Bone marrow (tissue), 2 donors: ENCODE measurements at regions not wholly inside any gene's neighbourhood (a gene's known extent, or its start where the extent isn't known, plus 50 kb on each side); places are given as distances from the start of the nearest gene placed in this dataset.

Source experiments
- DNase-seq, 2 donors: peaks; one replicate each; lab custom pipeline; 2025; lab: John Stamatoyannopoulos, UW

GRCh38 chr16:86196687-86197391, 297.9 kb downstream of the IRF8 start:
- no peak for DNase-seq

GRCh38 chr16:86198206-86199118, 299.5 kb downstream of the IRF8 start:
- no peak for DNase-seq

GRCh38 chr16:86199182-86199581, 300.2 kb downstream of the IRF8 start:
- no peak for DNase-seq

DNA sequence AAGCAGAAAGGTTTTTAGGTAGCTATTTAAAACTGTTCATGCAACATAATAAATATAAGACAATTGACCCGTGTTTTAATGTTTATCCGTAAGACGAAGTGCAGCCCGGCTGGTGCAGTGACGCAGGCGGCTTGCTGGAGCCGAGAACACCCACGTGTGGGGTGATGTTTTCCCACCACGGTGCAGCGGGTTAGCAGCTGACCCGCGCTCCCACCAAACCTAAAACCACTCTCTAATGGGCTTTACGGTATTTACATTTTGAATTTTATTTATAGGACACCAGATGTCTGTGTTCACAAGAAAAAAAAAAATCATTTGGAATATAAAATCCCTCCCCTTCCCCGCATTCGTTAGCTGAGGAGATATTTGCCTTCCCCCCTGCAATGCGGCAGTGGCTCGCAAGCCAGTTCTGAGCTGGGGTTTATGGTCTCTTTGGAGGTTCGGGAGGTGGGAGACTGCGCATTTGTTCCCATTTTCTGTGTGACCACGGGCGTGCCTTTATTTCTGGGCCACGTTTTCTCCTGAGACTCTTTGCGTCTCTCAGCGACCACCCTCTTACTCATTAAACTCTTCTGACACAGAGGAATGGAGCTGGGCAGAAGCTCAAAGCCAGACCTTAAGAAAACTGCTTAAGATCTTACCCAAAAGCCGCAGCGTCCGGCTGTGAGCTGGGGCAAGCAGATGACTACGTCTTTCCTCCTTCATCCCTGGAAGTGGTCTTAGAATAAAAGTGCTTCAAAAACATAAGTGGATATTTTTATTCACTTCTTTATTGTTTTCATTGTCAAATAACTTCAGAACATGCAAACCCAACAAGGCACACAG, 301.1 kb downstream of the IRF8 start:
- DNase-seq, result no peak

GRCh38 chr16:86200722-86201121, 301.8 kb downstream of the IRF8 start:
- no peak for DNase-seq

- DNase-seq, result no peak
Measured at GRCh38 chr16:86201746-86202145, 302.8 kb downstream of the IRF8 start.

GRCh38 chr16:86202267-86202666, 303.3 kb downstream of the IRF8 start:
- no peak for DNase-seq

DNA sequence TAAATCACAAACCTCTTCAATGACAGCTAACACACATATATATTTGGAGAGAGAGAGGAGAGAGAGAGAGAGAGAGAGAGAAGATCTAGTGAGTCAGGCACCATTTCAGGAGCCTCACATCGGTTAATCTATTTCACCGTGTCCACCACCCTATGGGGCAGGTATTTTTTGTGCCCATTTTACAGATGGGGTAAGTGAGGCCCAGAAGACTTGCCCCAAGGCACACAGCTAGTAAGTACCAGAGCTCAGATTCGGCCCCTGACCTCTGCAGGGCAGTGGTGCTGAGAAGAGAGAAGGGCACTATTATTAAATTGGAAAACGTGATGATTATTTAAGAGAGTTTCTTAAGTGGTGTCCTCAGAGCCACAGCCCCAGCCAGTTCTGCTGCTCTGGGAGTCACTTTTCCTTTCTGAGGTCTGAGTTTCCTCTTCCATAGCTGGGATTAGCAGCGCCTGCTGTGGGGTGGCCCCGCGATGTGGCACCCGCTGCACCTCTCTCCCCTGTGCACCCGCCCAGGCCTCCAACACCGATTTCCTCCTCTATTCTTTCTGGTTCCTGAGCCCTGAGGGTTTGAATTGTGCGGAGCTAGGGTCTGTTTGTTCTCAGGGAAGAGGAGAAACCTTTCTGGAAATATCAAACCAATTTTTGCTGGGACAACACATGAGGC, 303.9 kb downstream of the IRF8 start:
- no peak for DNase-seq

DNA sequence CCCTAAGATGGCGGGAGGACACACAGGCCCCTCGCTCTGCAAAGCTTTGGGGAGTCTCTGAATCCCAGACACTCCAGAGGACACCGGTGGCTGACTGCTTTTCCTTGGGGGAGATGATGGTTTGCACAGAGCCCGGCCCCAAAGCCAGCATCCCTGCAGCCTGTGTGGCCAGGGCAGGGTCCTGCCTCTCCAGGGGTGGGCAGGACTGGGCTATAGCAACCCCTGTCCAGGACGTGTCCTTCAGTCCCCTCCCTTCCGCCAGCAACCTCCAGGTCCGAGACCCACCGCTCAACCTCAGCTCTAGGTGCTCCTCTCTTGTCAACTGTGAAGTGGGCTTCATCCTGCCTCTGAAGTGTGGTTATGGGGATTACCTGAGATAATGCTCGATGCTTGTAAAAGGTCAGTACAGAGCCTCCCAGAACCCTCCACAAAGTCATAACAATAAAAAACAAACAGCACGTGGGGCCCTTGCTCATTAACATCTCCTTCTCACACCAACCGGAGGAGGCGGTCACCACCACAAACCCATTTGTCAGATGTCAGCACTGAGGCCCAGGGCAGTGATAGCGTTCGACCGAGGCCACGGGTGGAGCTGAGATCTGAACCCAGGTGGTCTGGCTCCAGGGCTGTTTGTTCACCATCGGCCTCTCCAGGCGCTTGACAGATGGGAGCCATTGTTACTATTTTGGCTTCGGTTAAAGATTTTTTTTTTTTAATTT, 304.8 kb downstream of the IRF8 start:
- DNase-seq, result no peak

GRCh38 chr16:86205521-86206245, 304.6 kb upstream of the FOXF1 start:
- no peak for DNase-seq

- no peak for DNase-seq
Measured at GRCh38 chr16:86207350-86207749, 303.0 kb upstream of the FOXF1 start.

GRCh38 chr16:86209202-86209601, 301.1 kb upstream of the FOXF1 start:
- no peak for DNase-seq

DNA sequence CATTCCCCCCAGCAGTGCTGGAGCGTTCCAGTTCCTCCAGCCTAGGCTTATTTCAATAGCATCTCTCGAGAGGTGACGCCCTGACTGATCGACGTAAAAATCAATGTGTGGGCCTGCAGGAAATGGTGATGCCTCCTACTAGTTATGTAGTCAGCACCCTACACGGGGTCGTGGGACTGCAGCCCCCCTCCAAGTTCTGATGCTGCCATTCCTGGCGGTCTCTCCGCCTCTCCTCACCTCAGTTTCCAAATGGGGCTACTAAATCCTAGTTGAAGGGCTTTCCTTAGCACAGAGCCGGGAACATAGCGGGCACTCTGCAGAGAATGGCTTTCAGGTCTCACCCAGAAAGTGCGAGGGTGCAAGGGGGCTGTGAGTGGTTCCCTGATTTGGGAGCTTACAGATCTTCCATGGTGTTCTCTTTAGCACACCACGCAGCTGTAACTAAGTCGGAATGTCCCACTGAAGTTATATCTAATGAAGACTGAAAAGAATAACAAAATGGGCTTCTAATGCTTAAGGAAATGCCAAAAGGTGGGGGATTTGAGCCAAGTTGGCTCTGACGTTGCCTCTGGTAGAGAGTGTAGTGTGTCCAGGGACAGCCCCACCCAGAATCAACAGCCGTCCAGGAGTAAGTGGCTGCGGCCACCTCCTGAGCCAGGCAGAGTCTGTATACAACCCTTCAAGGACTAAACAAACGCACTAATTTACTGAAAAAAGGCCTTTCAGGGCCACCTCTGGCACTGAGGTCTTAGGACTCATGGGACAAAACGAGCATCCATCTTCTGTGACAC, 299.7 kb upstream of the FOXF1 start:
- DNase-seq, result no peak

DNA sequence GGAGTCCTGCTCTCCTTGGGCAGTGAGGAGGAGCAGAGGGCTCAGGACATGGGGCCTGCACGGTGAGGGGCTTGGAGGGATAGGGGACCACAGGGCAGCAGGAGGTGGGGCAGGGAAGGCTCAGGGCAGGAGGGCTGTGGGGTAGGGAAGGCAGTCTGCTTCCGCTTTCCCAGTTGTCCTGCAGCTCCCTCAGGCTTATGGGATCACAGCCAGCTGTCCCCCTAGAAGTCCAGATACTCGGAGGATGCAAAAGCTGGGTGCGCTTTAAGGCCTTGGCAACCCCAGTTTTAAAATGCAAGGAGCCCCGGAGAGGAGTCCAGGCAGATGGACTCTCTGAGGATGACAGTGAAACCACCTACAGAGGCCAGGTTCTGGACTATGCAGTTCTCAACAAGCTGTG, 299.1 kb upstream of the FOXF1 start:
- DNase-seq, result no peak

DNA sequence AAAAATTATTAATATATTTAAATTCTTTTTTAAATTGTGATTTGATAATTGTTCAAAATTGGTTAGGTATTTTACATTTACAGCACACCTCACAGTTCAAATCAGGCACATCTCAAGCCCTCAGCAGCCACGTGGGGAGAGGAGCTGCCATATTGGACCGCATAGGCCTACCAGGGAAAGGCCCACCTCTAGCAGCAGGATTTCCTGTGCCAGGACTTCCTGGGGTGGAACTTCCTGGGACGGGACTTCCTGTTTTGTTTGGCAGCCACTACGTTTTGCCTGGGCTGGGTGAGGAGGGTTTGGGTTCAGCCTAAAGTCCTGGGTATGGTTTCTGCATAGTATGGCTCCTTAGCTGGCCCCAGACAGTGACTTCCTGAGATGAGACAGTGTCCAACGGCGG, 298.5 kb upstream of the FOXF1 start:
- no peak for DNase-seq

DNA sequence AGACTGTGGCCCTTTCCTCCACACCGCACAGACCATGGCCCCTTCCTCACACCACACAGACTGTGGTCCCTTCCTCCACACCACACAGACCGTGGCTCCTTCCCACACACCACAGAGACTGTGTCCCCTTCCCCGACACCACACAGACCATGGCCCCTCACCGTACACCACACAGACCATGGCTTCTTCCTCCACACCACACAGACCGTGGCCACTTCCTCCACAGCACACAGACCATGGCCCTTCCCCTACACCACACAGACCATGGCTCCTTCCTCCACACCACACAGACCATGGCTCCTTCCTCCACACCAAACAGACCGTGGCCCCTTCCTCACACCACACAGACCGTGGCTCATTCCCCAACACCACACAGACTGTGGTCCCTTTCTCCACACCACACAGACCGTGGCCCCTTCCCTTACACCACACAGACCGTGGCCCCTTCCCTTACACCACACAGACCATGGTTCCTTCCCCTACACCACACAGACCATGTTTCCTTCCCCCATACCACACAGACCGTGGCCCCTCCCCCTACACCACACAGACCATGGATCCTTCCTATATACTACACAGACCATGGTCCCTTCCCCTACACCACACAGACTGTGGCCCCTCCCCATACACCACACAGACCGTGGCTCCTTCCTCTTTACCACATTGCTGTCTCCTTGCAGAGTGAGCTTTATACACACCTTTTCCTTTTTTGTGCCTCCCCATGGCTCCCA, 297.5 kb upstream of the FOXF1 start:
- no peak for DNase-seq

DNA sequence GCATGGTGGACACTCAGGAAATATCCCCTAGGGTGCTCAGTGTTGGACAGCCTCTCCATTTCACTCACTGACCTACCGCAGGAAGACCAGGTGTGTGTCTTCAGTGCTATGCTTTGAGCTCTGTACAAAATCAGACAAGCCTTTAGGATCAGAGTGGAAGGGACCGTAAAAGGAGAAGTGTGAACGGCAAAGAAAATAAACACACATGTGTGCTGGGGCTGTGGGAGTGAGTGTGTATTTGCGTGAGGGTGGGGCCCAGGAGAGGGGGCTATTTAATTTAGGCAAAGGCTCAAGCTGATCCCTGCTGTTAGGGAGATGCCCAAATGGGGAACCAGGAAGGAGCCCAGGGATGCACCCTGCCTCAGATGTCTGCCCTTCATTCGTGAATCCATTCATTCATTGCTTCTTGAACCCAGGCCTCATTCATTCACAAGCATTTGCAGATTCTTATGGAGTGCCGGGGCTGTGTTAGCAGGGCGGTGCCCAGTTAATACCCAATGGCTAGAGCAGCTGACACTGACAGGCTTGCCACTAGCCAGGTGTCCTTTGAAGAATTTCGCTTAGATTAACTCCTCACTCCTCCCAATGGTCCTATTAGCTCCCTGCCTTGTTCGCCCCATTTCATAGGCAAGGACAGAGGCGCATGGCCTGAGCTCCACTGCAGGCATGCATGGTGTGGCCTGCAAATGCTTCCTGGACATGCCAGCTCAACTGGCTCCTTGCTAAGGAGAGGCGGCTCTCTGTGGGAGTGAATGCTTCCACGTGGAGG, 296.7 kb upstream of the FOXF1 start:
- DNase-seq, result no peak
